CD4-positive, alpha-beta T cell treated with Interleukin-10 for 1 hour (primary cell): ENCODE measurements at regions not wholly inside any gene's neighbourhood (a gene's known extent, or its start where the extent isn't known, plus 50 kb on each side); places are given as distances from the start of the nearest gene placed in this dataset.

Experiments
- DNase-seq: peaks from one replicate; pipeline ENCODE4 v3.0.0-alpha.2; 2020

GRCh38 chr10:4127518-4128315 lies 342.7 kb upstream of the KLF6 start:
- DNase-seq = peak; percentile 39

GRCh38 chr10:4125776-4126175 lies 340.8 kb upstream of the KLF6 start:
- DNase-seq = no peak

GRCh38 chr10:4121502-4122380 lies 336.7 kb upstream of the KLF6 start:
- no peak for DNase-seq

- DNase-seq = peak; percentile 44
Measured at GRCh38 chr10:4120096-4120853, 335.3 kb upstream of the KLF6 start.

GRCh38 chr10:4119107-4119506 lies 334.1 kb upstream of the KLF6 start:
- no peak for DNase-seq

- DNase-seq = no peak
Measured at GRCh38 chr10:4117604-4118003, 332.6 kb upstream of the KLF6 start.

GRCh38 chr10:4111643-4112042 lies 326.6 kb upstream of the KLF6 start:
- no peak for DNase-seq

- DNase-seq = no peak
Measured at GRCh38 chr10:4109469-4109868, 324.5 kb upstream of the KLF6 start.

GRCh38 chr10:4108693-4109092 lies 323.7 kb upstream of the KLF6 start:
- no peak for DNase-seq

GRCh38 chr10:4107285-4107851 lies 322.4 kb upstream of the KLF6 start:
- DNase-seq = no peak

GRCh38 chr10:4103603-4104002 lies 318.6 kb upstream of the KLF6 start:
- DNase-seq = no peak

GRCh38 chr10:4102802-4103344 lies 317.9 kb upstream of the KLF6 start:
- DNase-seq = no peak

GRCh38 chr10:4101918-4102654 lies 317.1 kb upstream of the KLF6 start:
- DNase-seq = no peak

- DNase-seq = no peak
Measured at GRCh38 chr10:4100380-4100779, 315.4 kb upstream of the KLF6 start.

- no peak for DNase-seq
Measured at GRCh38 chr10:4099202-4099601, 314.2 kb upstream of the KLF6 start.

GRCh38 chr10:4095166-4095917 lies 310.3 kb upstream of the KLF6 start:
- DNase-seq = no peak

GRCh38 chr10:4094751-4095150 lies 309.7 kb upstream of the KLF6 start:
- DNase-seq = no peak

GRCh38 chr10:4093438-4093837 lies 308.4 kb upstream of the KLF6 start:
- no peak for DNase-seq

GRCh38 chr10:4088354-4089066 lies 303.5 kb upstream of the KLF6 start:
- DNase-seq = no peak

GRCh38 chr10:4086131-4086898 lies 301.3 kb upstream of the KLF6 start:
- no peak for DNase-seq
